K562 (cell line): ENCODE measurements at regions not wholly inside any gene's neighbourhood (a gene's known extent, or its start where the extent isn't known, plus 50 kb on each side); places are given as distances from the start of the nearest gene placed in this dataset.

Experiments
- ATAC-seq: fragments of 200-7000 bp; cut with Tn5 transposase; 3 replicates; pipeline ENCODE4 v1.9.1; 2020; ENCODE audit warnings: moderate library complexity
- BruUV-seq: library from RNA; stranded (reverse); fragments of 400-500 nt; replicated peaks from 2 replicates; lab custom pipeline; 2021; lab: Mats Ljungman, UMichigan
- CTCF ChIA-PET: fragments of 300-600 bp; formaldehyde crosslinking; extraction: SDS; loops from one replicate; lab custom pipeline; 2021; ENCODE audit warnings: low intra/inter-chr PET ratio; lab: Yijun Ruan, JAX
- POLR2A ChIA-PET: fragments of 300-600, 350-650 bp; sonication (Branson Sonifier 250); formaldehyde crosslinking; extraction: SDS; loops from one replicate; lab custom pipeline; 2021; ENCODE audit warnings: antibody characterized with exemption, inconsistent platforms; lab: Yijun Ruan, JAX
- DNase-seq, 4 experiments: peaks; one replicate each; pipeline versions ENCODE4 v3.0.0 to v3.0.0-alpha.2; 2011 to 2018; ENCODE audit warnings: low spot score in 3 of 4, mixed read lengths in 3 of 4; ENCODE audit errors: extremely low read depth in 1 of 4
- FAIRE-seq: peaks from 2 replicates; lab custom pipeline; 2011; peaks lifted over from hg19 to GRCh38; lab: Jason Lieb, UNC
- H2AFZ ChIP-seq: 2 replicates; pipeline ENCODE4 v1.6.0; 2011; ENCODE audit warnings: low read depth, low read length, control low read depth, inconsistent platforms
- H3K27ac ChIP-seq: fragments of 200-600 bp; 3 replicates; pipeline ENCODE4 v1.8.0; 2011; ENCODE audit warnings: low read depth, mild to moderate bottlenecking, control low read depth, inconsistent platforms, low read length, moderate library complexity, mixed read lengths; ENCODE audit errors: extremely low read depth
- H3K27me3 ChIP-seq, 2 experiments: fragments of 300-600 bp in 1 of 2; 2 replicates in 1 of 2; 3 replicates in 1 of 2; pipeline versions ENCODE4 v1.6.0 to v1.8.0; 2011; ENCODE audit warnings: inconsistent platforms in 2 of 2, low read length in 2 of 2, mild to moderate bottlenecking in 1 of 2, mixed read lengths in 1 of 2, moderate library complexity in 1 of 2; ENCODE audit not compliant: control insufficient read depth in 2 of 2, insufficient read depth in 2 of 2
- H3K36me3 ChIP-seq: fragments of 300-600 bp; 3 replicates; pipeline ENCODE4 v1.8.0; 2011; ENCODE audit warnings: mild to moderate bottlenecking, low read length, inconsistent platforms; ENCODE audit not compliant: control insufficient read depth, insufficient read depth
- H3K4me1 ChIP-seq, 2 experiments: fragments of 200-600 bp in 1 of 2; replicated peaks in 1 of 2; 2 replicates in 1 of 2; 3 replicates in 1 of 2; pipeline versions ENCODE4 v1.5.1 to v1.8.0; 2011; ENCODE audit warnings: inconsistent platforms in 2 of 2, low read length in 2 of 2, mild to moderate bottlenecking in 1 of 2, mixed read lengths in 1 of 2, moderate library complexity in 1 of 2; ENCODE audit not compliant: control insufficient read depth in 2 of 2, insufficient read depth in 2 of 2
- H3K4me2 ChIP-seq: 2 replicates; pipeline ENCODE4 v1.6.1; 2011; ENCODE audit warnings: low read length, control low read depth, inconsistent platforms, mixed read lengths; ENCODE audit not compliant: insufficient read depth
- H3K4me3 ChIP-seq: fragments of 200-600 bp; sonication (generic), shearing (Covaris generic); 2 replicates; pipeline ENCODE4 v1.5.1; 2016; ENCODE audit warnings: control low read depth, inconsistent platforms
- H3K79me2 ChIP-seq: fragments of 200-600 bp; 3 replicates; pipeline ENCODE4 v1.8.0; 2011; ENCODE audit warnings: low read length, inconsistent platforms; ENCODE audit not compliant: control insufficient read depth, insufficient read depth
- H3K9ac ChIP-seq, 2 experiments: 2 replicates each; pipeline versions ENCODE4 v1.6.0 to v1.6.1; 2011; ENCODE audit warnings: low read depth in 2 of 2, low read length in 2 of 2, control low read depth in 1 of 2, inconsistent platforms in 1 of 2, mild to moderate bottlenecking in 1 of 2, mixed read lengths in 1 of 2; ENCODE audit not compliant: insufficient read depth in 1 of 2
- H3K9me1 ChIP-seq: one replicate; pipeline ENCODE4 v1.6.0; 2011; ENCODE audit warnings: inconsistent platforms, mild to moderate bottlenecking, low read length, moderate library complexity; ENCODE audit not compliant: control insufficient read depth, insufficient read depth
- H3K9me3 ChIP-seq: replicated peaks from 2 replicates; pipeline ENCODE4 v1.5.1; 2011; ENCODE audit warnings: low read depth, low read length, inconsistent platforms; ENCODE audit not compliant: control insufficient read depth, insufficient read depth
- H4K20me1 ChIP-seq: replicated peaks from 2 replicates; pipeline ENCODE4 v1.6.1; 2011; ENCODE audit warnings: low read length, inconsistent platforms, mixed read lengths; ENCODE audit not compliant: control insufficient read depth, insufficient read depth
- BACH1 ChIP-seq: fragments of 200-800 bp; sonication (Bioruptor generic); IDR thresholded peaks from 2 replicates; pipeline ENCODE4 v1.6.1; 2016; ENCODE audit warnings: missing genetic modification characterization, missing compliant biosample characterization
- HNRNPH1 ChIP-seq: fragments of 200-400 bp; formaldehyde crosslinking; optimal IDR thresholded peaks from 2 replicates; pipeline ENCODE3; 2017; ENCODE audit warnings: low read depth, mild to moderate bottlenecking, low read length, moderate library complexity
- MEF2D ChIP-seq: conservative IDR thresholded peaks from 2 replicates; pipeline ENCODE4 v1.6.1; 2016; ENCODE audit warnings: low read depth, missing genetic modification characterization, missing compliant biosample characterization
- NR2C2 ChIP-seq, 2 experiments: fragments of 200-800 bp in 1 of 2; sonication (Bioruptor generic) in 1 of 2; sonication (generic) in 1 of 2; formaldehyde crosslinking in 1 of 2; IDR thresholded peaks; 2 replicates each; pipeline versions ENCODE4 v1.6.1 to v1.8.0; 2016 to 2022; ENCODE audit warnings: mild to moderate bottlenecking in 1 of 2, missing compliant biosample characterization in 1 of 2, missing genetic modification characterization in 1 of 2, missing genetic modification reagents in 1 of 2
- NR2F6 ChIP-seq: fragments of 450-650 bp; formaldehyde crosslinking; IDR thresholded peaks from 2 replicates; pipeline ENCODE4 v1.4.0; 2020; ENCODE audit warnings: mild to moderate bottlenecking
- TCF7 ChIP-seq: sonication (generic); IDR thresholded peaks from 2 replicates; pipeline ENCODE4 v1.6.1; 2016; ENCODE audit warnings: antibody characterized with exemption, borderline replicate concordance
- WGBS: fragments of 100-300 bp; shearing (Covaris generic); methylation state at CpG from one replicate; pipeline ENCODE4 v1.1.6; 2016; ENCODE audit warnings: low coverage, mixed read lengths; ENCODE audit not compliant: insufficient coverage; ENCODE audit errors: missing lambda C conversion rate; 5-methylcytosine and 5-hydroxymethylcytosine counted together
- in situ Hi-C: fragments of 300-500 bp; cut with MboI; formaldehyde crosslinking; loops from 4 replicates; pipeline ENCODE4 v1.15.0; 2018; ENCODE audit warnings: inconsistent platforms, mixed read lengths
- intact Hi-C: fragments of 100-400 bp; cut with micrococcal nuclease; formaldehyde crosslinking; loops from 2 replicates; pipeline ENCODE4 v1.14.2; 2022

- no peaks in the 10 kb centered on the region for H3K9me1 ChIP-seq
- DNase-seq (no peak), ATAC-seq (no peak), FAIRE-seq (no peak)
- in situ Hi-C loops: no loop called here
- H3K9ac ChIP-seq: no peak overlapping the region
- H3K79me2 ChIP-seq: no peaks in the 10 kb centered on the region
- H2AFZ ChIP-seq: no peak overlapping the region
- POLR2A ChIA-PET: no interaction called here
- no peaks in the 10 kb centered on the region for H3K27me3 ChIP-seq
- H3K27ac ChIP-seq: no peak overlapping the region
- no peaks in the 10 kb centered on the region for H3K36me3 ChIP-seq
- no peaks in the 10 kb centered on the region for H3K9me3 ChIP-seq
- intact Hi-C loops: no loop called here
- CTCF ChIA-PET: no interaction called here
- H3K4me1 ChIP-seq: no peaks in the 10 kb centered on the region
- H3K4me3 ChIP-seq: no peak overlapping the region
- H3K4me2 ChIP-seq: no peak overlapping the region
- no TSS peak for BruUV-seq
- WGBS: 0% methylated on average over 2 of the region's 2 CpGs
- H4K20me1 ChIP-seq: no peaks in the 10 kb centered on the region
- TF ChIP-seq NR2F6 (CRISPR knock-in tag): no peak
- TF ChIP-seq BACH1 (tag): no peak
- no peak for TF ChIP-seq NR2C2 (CRISPR knock-in tag; IDR thresholded peaks at IDR 0.05)
- no peak for TF ChIP-seq NR2C2 (tag; IDR thresholded peaks at IDR 0.05)
- no peak for TF ChIP-seq MEF2D (tag)
Observed at GRCh38 chr10:107984149-107984548, 819.6 kb upstream of the SORCS1 start.

GRCh38 chr10:107978455-107978854, 813.9 kb upstream of the SORCS1 start:
- ATAC-seq (no peak), FAIRE-seq (no peak), DNase-seq (no peak)
- Histone ChIP-seq H4K20me1 (no peaks in the 10 kb centered on the region), H3K36me3 (no peaks in the 10 kb centered on the region), H3K4me1 (no peaks in the 10 kb centered on the region), H3K27me3 (no peaks in the 10 kb centered on the region), H3K9me3 (no peaks in the 10 kb centered on the region), H3K9me1 (no peaks in the 10 kb centered on the region), H2AFZ (no peak overlapping the region), H3K4me2 (no peak overlapping the region), H3K27ac (no peak overlapping the region), H3K79me2 (no peaks in the 10 kb centered on the region), H3K4me3 (no peak overlapping the region), H3K9ac (no peak overlapping the region)
- ChIA-PET CTCF (no interaction called here), POLR2A (no interaction called here)
- in situ Hi-C loops (no loop called here), intact Hi-C loops (no loop called here)
- no TSS peak for BruUV-seq
- 9% methylated on average over 5 of the region's 5 CpGs for WGBS
- TF ChIP-seq HNRNPH1: no peak
- TF ChIP-seq TCF7: no peak
